GM12878 (cell line): ENCODE measurements at regions not wholly inside any gene's neighbourhood (a gene's known extent, or its start where the extent isn't known, plus 50 kb on each side); places are given as distances from the start of the nearest gene placed in this dataset.
"Not testable (repeated sequence)": the region's sequence is repeated elsewhere in the genome, so short reads cannot be mapped to it uniquely, and the experiment has no call there.

Source experiments
- ATAC-seq: fragments of 200-7000 bp; cut with Tn5 transposase; 3 replicates; pipeline ENCODE4 v1.9.1; 2020; ENCODE audit warnings: mild to moderate bottlenecking, moderate library complexity
- BruUV-seq: library from RNA; stranded (reverse); fragments of 400-500 nt; replicated peaks from 2 replicates; lab custom pipeline; 2021; lab: Mats Ljungman, UMichigan
- CTCF ChIA-PET: fragments of 300-600 bp; sonication (Branson Sonifier 250); formaldehyde crosslinking; extraction: SDS; loops from one replicate; lab custom pipeline; 2021; ENCODE audit warnings: inconsistent platforms; lab: Yijun Ruan, JAX
- POLR2A ChIA-PET: fragments of 350-600 bp; formaldehyde crosslinking; extraction: SDS; loops from one replicate; lab custom pipeline; 2021; ENCODE audit warnings: inconsistent platforms; lab: Charles Lee
- RAD21 ChIA-PET: fragments of 300-600 bp; sonication (Branson Sonifier 250); formaldehyde crosslinking; loops from one replicate; lab custom pipeline; 2023; ENCODE audit warnings: antibody characterized with exemption; ENCODE audit not compliant: unreplicated experiment; lab: Charles Lee
- SMC1A ChIA-PET: fragments of 300-600 bp; sonication (Branson Sonifier 250); formaldehyde crosslinking; loops from one replicate; lab custom pipeline; 2023; ENCODE audit not compliant: unreplicated experiment, uncharacterized antibody; lab: Charles Lee
- DNase-seq: peaks from one replicate; pipeline ENCODE4 v3.0.0-alpha.2; 2011; ENCODE audit warnings: low read depth, low spot score
- FAIRE-seq: peaks from 3 replicates; lab custom pipeline; 2011; peaks lifted over from hg19 to GRCh38; lab: Jason Lieb, UNC
- H2AFZ ChIP-seq: 2 replicates; pipeline ENCODE4 v1.6.0; 2011; ENCODE audit warnings: low read depth, low read length, control low read depth; ENCODE audit not compliant: control insufficient read depth
- H3K27ac ChIP-seq: 2 replicates; pipeline ENCODE4 v1.5.1; 2011; ENCODE audit warnings: control low read depth; ENCODE audit not compliant: control insufficient read depth, insufficient read depth
- H3K27me3 ChIP-seq, 2 experiments: replicated peaks in 1 of 2; 2 replicates each; pipeline versions ENCODE4 v1.6.0 to v1.6.1; 2011; ENCODE audit warnings: low read length in 1 of 2; ENCODE audit not compliant: control insufficient read depth in 2 of 2, insufficient read depth in 2 of 2
- H3K36me3 ChIP-seq, 2 experiments: 2 replicates each; pipeline ENCODE4 v1.5.1; 2011; ENCODE audit warnings: low read length in 1 of 2; ENCODE audit not compliant: control insufficient read depth in 2 of 2, insufficient read depth in 2 of 2
- H3K4me1 ChIP-seq: 2 replicates; pipeline ENCODE4 v1.6.1; 2011; ENCODE audit warnings: mild to moderate bottlenecking, low read length, moderate library complexity, mixed read lengths; ENCODE audit not compliant: control insufficient read depth, insufficient read depth
- H3K4me2 ChIP-seq: 2 replicates; pipeline ENCODE4 v1.6.0; 2011; ENCODE audit warnings: control low read depth; ENCODE audit not compliant: control insufficient read depth, insufficient read depth
- H3K4me3 ChIP-seq: fragments of 200-600 bp; sonication (generic); 2 replicates; pipeline ENCODE4 v1.5.1; 2016
- H3K79me2 ChIP-seq: 2 replicates; pipeline ENCODE4 v1.6.0; 2011; ENCODE audit warnings: low read length; ENCODE audit not compliant: control insufficient read depth, insufficient read depth
- H3K9ac ChIP-seq: 2 replicates; pipeline ENCODE4 v1.8.0; 2011; ENCODE audit warnings: low read length, control low read depth, mixed read lengths; ENCODE audit not compliant: control insufficient read depth, insufficient read depth
- H3K9me3 ChIP-seq: replicated peaks from 3 replicates; pipeline ENCODE4 v1.5.1; 2011; ENCODE audit warnings: mild to moderate bottlenecking, low read length; ENCODE audit not compliant: control insufficient read depth, insufficient read depth
- H4K20me1 ChIP-seq: 2 replicates; pipeline ENCODE4 v1.6.0; 2011; ENCODE audit not compliant: control insufficient read depth, insufficient read depth
- HDGF ChIP-seq: fragments of 450-650 bp; IDR thresholded peaks from 2 replicates; pipeline ENCODE4 v1.6.1; 2016; ENCODE audit warnings: antibody characterized with exemption
- SIN3A ChIP-seq: IDR thresholded peaks from 2 replicates; pipeline ENCODE4 v1.6.1; 2012; ENCODE audit warnings: low read depth, low read length, improper control_type of control experiment
- SREBF2 ChIP-seq: IDR thresholded peaks from 2 replicates; pipeline ENCODE4 v1.6.1; 2012; ENCODE audit warnings: mild to moderate bottlenecking, low read length
- TCF12 ChIP-seq: IDR thresholded peaks from 2 replicates; pipeline ENCODE4 v1.6.1; 2011; ENCODE audit warnings: low read depth, mild to moderate bottlenecking, low read length
- WRNIP1 ChIP-seq: IDR thresholded peaks from 2 replicates; pipeline ENCODE4 v1.6.1; 2011; ENCODE audit warnings: low read depth, low read length, improper control_type of control experiment, borderline replicate concordance
- WGBS: methylation state at CpG from one replicate; pipeline ENCODE4 v1.1.6; 2016; ENCODE audit warnings: low lambda C conversion rate; ENCODE audit not compliant: insufficient replicate concordance, insufficient coverage; ENCODE audit errors: missing lambda C conversion rate; 5-methylcytosine and 5-hydroxymethylcytosine counted together
- in situ Hi-C: fragments of 300-500 bp; cut with MboI; formaldehyde crosslinking; loops from 9 replicates; pipeline ENCODE4 v1.14.3; 2018; ENCODE audit warnings: mixed read lengths
- intact Hi-C: fragments of 100-400 bp; cut with micrococcal nuclease; formaldehyde crosslinking; loops from one replicate; pipeline ENCODE4 v1.14.2; 2022; ENCODE audit not compliant: unreplicated experiment

DNA sequence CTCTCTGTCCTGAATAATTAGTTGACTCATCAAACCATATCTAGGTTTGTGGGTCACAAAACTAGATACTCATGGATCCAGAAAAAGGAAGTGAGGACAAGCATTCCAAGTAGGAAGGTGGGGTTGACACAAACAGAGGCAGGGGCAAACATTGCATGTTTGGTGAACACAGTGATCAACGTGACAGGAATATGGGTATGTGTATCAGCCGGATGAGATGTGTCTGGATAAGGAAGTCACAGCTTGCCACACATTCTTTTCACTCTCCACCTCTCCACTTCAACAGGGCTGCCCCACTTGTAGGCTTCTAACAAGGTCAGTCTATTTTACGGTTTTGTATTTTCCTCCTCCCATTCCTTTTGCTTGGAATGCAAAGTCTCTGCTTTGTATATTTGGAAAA, 319.0 kb downstream of the CYRIA start:
- no peaks in the 10 kb centered on the region for H4K20me1 ChIP-seq
- ATAC-seq = no peak
- no peaks in the 10 kb centered on the region for H3K79me2 ChIP-seq
- DNase-seq = no peak
- 14% methylated on average over 3 of the region's 3 CpGs for WGBS
- no peak overlapping the region for H2AFZ ChIP-seq
- no peak overlapping the region for H3K27ac ChIP-seq
- ChIA-PET POLR2A (no interaction called here), RAD21 (no interaction called here), SMC1A (no interaction called here), CTCF (no interaction called here)
- no peak for FAIRE-seq
- no peak overlapping the region for H3K4me3 ChIP-seq
- no peak overlapping the region for H3K4me2 ChIP-seq
- H3K36me3 ChIP-seq = no peaks in the 10 kb centered on the region
- H3K9me3 ChIP-seq = no peaks in the 10 kb centered on the region; the same call in 2 of the 3 replicates
- no peaks in the 10 kb centered on the region for H3K4me1 ChIP-seq
- H3K9ac ChIP-seq = no peak overlapping the region
- TF ChIP-seq SREBF2 (no peak), WRNIP1 (no peak), HDGF (no peak), TCF12 (no peak), SIN3A (no peak)
- intact Hi-C loops (no loop called here), in situ Hi-C loops (no loop called here)
- H3K27me3 ChIP-seq = no peaks in the 10 kb centered on the region
- BruUV-seq = no TSS peak

DNA sequence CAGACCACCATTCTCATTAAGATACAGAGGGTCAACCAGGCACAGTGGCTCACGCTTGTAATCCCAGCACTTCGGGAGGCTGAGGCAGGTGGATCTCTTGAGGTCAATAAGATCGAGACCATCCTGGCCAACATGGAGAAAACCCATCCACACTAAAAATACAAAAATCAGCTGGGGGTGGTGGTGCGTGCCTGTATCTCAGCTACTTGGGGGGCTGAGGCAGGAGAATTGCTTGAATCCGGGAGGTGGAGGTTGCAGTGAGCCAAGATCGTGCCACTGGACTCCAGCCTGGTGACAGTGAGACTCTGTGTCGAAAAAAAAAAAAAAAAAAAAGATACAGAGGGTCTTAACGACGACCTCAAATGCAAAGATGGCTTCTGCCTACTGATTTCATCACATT, 320.4 kb downstream of the CYRIA start:
- H3K27me3 ChIP-seq, in situ Hi-C loops, FAIRE-seq, H3K9ac ChIP-seq, ATAC-seq, H3K4me1 ChIP-seq, H3K79me2 ChIP-seq, H3K4me2 ChIP-seq, H4K20me1 ChIP-seq, H3K9me3 ChIP-seq, DNase-seq, intact Hi-C loops, H3K4me3 ChIP-seq, BruUV-seq, H3K27ac ChIP-seq, H2AFZ ChIP-seq, H3K36me3 ChIP-seq: not testable (repeated sequence)
- ChIA-PET SMC1A (interaction anchor here (0.7 kb wide), 1 partner anchor 47 kb away, joined by 3 read pairs; no protein-coding TSS in a partner anchor), POLR2A (interaction anchor here (0.7 kb wide), 1 partner anchor 228 kb away, joined by 3 read pairs; no protein-coding TSS in a partner anchor), RAD21 (interaction anchor here (0.7 kb wide), 2 partner anchors 63 to 491 kb away, joined by 3 to 5 read pairs; no protein-coding TSS in a partner anchor), CTCF (interaction anchor here (1.2 kb wide), 1 partner anchor 132 kb away, joined by 3 read pairs; no protein-coding TSS in a partner anchor)
- WGBS = 20% methylated on average over 8 of the region's 9 CpGs
